Ureter (tissue), 1 donor: ENCODE measurements at regions not wholly inside any gene's neighbourhood (a gene's known extent, or its start where the extent isn't known, plus 50 kb on each side); places are given as distances from the start of the nearest gene placed in this dataset.
"Not testable (repeated sequence)": the region's sequence is repeated elsewhere in the genome, so short reads cannot be mapped to it uniquely, and the experiment has no call there.

Experiments
- DNase-seq: peaks from one replicate; pipeline ENCODE4 v3.0.0-alpha.2; 2020; ENCODE audit warnings: low spot score
- donor health status: DM: yes; HTN: yes; CAD: no.

GRCh38 chr3:106531771-106532329 is 663.0 kb upstream of the CBLB start:
- DNase-seq: not testable (repeated sequence)

GRCh38 chr3:106533093-106533787 is 664.4 kb upstream of the CBLB start:
- no peak for DNase-seq

- no peak for DNase-seq
Measured at GRCh38 chr3:106533788-106534160, 665.0 kb upstream of the CBLB start.

- no peak for DNase-seq
Measured at GRCh38 chr3:106534206-106534605, 665.4 kb upstream of the CBLB start.

- no peak for DNase-seq
Measured at GRCh38 chr3:106540743-106541142, 671.9 kb upstream of the CBLB start.

DNA sequence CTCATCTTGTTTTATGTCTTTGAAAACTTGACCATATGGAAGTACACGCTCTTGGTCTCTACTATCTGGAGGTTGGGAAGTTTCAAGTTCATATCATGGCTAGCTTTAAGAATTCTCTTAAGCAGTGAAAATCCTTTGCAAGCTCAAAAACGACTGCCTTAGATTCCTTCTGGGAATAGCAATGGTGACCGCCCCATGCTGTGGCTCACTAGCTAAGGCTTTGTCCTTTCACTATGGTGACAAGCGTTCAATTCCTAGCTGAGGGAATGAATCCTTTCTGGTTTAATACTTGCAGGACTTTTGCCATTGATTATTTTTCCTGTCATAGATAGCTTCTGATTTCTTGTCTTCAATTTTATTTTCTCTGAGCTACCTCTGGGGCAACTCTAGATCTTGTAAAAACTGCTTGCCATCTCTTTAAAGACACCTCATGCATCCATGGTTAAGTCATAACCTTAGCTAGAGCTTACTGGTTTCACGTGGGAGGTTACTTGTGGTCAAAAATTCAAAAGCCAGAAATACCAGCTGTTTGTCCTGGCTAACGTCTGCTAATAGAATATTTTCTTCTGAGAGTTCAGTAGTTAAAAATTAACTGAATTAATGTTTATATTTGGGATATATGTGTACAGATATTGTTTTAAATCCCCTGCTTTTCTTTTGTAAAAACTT is 673.4 kb upstream of the CBLB start:
- no peak for DNase-seq

DNA sequence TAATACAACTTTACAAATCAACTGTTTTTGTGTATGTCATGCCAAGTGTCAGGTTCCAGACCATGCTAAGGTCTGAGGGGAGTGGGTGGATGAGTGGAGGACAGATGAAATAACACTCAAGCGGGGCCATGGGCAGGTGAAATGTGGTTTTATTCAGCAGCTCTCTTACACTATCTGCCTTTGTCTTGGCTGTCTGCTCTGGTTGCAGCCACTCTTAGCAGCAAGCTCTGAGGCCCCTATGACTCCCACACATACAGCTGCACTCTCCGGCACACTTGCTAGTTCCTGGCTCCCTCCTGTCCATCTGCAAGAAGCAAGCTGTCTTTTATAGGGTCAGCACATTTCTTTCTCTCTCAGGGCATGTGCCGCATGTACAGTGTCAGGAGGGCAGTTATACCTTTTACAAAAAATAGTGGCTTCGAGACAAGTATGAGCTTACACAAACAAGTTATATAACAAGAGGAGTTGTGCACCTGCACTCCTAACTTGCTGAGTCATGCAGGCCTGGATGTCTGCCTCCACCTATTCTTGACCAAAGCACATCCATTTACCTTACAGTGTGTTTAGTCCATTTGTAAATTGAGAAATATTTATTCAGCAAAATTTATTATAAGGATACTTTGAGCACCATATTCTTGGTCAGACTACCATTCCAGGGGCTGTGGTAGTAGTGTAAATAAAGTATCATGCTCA is 683.7 kb upstream of the CBLB start:
- no peak for DNase-seq

- DNase-seq: no peak
Measured at GRCh38 chr3:106560451-106560966, 691.7 kb upstream of the CBLB start.

DNA sequence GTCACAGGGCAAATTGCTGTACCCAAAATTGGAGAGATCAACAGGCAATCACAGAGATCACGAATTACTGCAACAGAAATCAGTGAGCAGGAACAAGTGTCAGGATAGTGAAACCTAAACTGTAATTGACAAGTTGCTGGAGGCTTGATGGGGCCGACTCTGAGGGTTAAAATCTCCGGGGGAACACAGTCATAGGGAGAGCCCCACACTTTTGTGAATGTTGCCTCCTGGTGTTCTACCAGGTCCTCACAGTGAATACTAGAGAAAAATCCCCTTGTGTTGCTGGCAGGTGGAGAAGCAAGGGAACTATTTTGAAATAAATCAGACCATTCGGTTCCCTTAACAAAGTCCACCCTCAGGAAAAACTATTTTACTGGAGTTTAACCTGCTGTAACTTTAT is 697.5 kb upstream of the CBLB start:
- DNase-seq: no peak

DNA sequence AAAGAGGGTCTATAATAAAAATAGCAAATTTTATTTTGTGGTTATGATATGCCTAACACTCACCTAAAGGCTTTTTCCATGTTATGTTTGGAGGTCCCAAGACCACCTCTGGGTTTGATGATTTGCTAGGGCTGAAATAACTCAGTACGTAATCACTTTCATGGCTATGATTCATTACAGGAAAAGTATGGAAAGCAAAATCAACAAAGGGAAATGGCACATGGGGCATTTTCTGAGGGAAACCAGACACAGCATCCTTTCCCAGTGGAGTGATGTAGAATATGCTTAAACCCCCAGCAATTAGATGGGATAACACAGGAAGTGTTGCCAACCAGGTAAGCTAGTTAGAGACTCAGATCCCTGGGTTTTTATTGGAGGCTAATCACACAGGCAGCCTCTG is 701.6 kb upstream of the CBLB start:
- no peak for DNase-seq

DNA sequence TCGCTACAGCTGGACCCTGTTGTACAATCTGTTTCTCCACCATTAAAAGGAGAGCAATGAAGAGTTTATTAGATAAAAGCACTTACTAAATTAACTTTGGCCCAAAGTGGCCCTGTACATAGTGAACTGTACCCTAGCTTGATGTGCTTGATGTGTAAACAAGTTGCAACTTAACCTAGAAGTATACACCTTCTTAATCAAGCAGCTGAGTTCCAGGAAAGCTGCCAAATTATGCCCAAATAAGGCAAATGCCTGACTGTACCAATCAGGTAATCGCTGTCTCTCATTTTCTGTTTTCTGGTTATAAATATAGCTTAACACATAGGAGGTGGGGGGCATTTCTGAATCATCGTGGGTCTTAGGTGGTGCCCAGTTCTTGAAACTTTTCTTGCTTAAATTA is 704.8 kb upstream of the CBLB start:
- no peak for DNase-seq

DNA sequence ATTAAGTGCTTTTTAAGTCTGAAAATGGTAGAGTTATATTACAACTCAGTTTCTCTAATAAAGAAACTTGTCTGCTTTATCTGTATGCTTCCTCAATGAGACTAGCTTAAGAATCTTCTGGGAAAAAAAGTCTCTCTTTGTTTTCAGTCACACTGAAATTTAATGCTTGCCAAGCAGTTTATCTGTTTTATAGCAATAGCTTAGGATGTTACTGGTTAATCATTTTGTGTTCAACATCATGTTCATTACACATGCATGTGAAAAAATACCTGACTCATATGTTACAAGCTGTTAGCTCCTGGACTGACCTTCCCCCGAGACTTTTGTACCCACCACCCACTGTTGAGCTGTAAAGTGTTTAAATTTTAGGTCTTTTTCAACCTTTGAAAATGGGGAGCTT is 706.2 kb upstream of the CBLB start:
- no peak for DNase-seq

DNA sequence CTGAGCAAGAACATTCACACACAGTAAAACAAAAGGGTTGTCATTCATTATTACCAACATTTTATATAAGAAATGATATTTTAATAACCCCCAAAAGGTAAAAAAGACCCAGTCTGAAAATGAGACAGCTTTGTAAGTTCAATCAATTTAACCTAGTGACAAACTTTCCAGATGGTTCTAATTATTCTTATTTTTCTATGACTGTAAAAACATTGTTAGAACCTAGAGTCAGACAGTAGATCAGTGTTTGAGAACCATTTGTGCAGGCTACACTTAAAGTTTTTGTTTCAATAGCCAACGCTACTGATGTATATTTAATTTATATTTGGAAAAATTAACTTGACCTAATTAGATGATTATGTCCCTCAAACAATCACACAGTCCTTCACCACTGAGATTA is 708.4 kb upstream of the CBLB start:
- DNase-seq: no peak

- DNase-seq: no peak
Measured at GRCh38 chr3:106578911-106579310, 710.1 kb upstream of the CBLB start.

- DNase-seq: no peak
Measured at GRCh38 chr3:106582151-106582550, 713.3 kb upstream of the CBLB start.

DNA sequence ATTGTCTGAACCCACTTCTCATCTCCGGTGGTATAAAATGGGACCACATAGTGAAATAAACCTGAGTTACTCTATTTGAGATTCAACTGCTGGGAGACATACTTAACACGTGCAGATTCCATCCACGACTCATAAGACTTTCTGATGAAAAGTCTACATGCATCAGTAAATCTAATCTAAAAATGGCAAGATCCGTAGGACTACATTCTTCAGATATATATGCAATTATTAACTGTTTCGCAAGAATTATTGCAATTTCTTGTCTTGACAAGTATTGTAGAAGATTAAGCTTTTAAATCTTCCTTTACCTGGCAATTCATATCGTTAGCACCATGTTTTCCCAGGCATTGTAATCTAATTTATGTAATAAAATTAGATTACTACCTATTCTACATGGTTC is 718.7 kb upstream of the CBLB start:
- no peak for DNase-seq

GRCh38 chr3:106588739-106589138 is 719.9 kb upstream of the CBLB start:
- DNase-seq: no peak

DNA sequence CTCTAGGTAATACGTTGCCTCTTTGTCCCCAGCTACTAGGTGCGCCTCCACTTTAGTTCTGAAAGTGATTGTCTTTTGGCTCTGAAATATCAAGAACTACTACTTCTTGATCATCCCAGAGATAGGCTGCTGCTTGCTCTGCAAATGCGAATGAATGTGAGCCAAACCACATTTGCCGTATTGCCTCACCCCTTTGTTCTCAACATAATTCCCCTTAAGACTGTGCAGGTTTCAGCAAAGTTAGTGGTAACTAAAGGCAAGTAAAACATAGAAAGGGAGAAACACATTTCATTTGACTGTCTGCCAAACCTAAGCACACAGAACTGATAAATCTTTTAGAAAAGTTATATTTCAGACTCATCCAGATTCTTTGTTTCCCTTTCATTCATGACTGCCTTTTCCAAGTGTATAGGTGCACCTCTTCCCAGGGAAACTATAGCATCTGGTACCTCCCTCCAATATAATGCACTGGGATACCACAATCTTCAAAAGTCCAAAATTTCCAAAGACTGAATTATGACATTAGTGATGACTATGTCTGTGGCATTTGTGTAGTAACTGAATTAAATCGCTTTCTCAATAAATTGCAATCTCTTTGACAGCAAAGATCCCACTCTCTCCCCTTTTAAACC is 720.6 kb upstream of the CBLB start:
- DNase-seq: no peak

DNA sequence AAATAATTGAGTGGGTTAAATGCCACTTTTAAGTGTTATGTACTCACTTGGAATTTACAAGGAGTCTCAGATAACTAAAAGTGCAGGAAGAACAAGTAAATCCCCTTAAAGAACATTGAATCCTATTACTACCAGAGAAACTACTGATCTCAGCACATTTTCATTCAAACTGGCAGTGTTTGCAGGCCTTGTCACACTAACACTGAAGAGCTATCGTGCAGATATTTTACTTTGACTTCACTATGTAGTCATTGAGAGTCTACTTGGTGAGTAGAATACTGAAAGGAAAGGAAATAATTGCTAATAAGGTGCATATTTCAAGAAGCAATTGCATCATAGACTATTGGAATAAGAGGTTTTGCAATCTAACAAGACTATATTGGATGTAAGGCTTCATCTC is 721.4 kb upstream of the CBLB start:
- no peak for DNase-seq

- DNase-seq: no peak
Measured at GRCh38 chr3:106593381-106593780, 724.6 kb upstream of the CBLB start.

DNA sequence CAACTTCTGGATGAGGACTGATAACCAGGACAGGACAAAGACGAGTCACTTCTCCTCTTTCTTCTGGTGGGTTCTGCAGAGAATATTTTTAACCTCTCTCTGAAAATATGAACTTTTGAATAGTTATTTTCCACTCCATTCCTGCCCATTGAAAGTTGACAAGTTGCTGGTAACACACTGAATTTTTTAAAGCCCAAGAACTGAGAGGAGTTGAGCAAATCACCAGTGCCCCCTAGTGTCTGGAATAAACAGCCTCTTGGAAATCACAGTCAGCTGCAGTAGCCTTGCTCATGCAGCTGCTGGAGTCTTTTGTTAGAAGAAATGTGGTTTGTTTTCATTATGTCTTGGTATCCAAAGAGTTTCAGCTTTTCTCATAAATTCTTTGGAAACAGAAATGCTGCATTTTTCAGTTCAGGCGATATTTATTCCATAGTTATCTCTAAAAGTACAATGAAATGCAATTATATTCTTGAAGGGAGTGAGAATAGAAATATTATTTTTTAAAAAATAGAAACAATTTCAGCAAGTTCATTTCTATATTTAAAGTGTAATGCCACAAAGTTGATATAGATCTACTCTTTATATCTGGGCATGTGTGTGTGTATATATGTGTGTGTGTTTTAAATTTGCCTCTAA is 741.0 kb upstream of the CBLB start:
- peak; percentile 80 for DNase-seq
